Vagina (tissue), 2 donors: ENCODE measurements at regions not wholly inside any gene's neighbourhood (a gene's known extent, or its start where the extent isn't known, plus 50 kb on each side); places are given as distances from the start of the nearest gene placed in this dataset.
"Not testable (repeated sequence)": the region's sequence is repeated elsewhere in the genome, so short reads cannot be mapped to it uniquely, and the experiment has no call there.

Experiments
- DNase-seq, 2 donors: peaks; one replicate each; pipeline ENCODE4 v3.0.0-alpha.2; 2017; ENCODE audit errors: extremely low spot score in 2 of 2
- H3K27ac ChIP-seq: fragments of 200-600 bp; sonication (generic); one replicate; pipeline ENCODE4 v1.5.1; 2019
- H3K27me3 ChIP-seq: fragments of 200-600 bp; sonication (generic); one replicate; pipeline ENCODE4 v1.5.1; 2019
- H3K36me3 ChIP-seq, 2 donors: fragments of 200-600 bp; sonication (generic); one replicate each; pipeline ENCODE4 v1.5.1; 2017 to 2019
- H3K4me1 ChIP-seq: fragments of 200-600 bp; sonication (generic); one replicate; pipeline ENCODE4 v1.5.1; 2019
- H3K4me3 ChIP-seq, 2 donors: fragments of 200-600 bp; sonication (generic); 1 replicate in 1 of 2; 2 replicates in 1 of 2; pipeline ENCODE4 v1.5.1; 2016 to 2019
- H3K9me3 ChIP-seq: fragments of 200-600 bp; sonication (generic); one replicate; pipeline ENCODE4 v1.5.1; 2019
- CTCF ChIP-seq, 3 experiments: fragments of 450-650 bp in 2 of 3; fragments of 200-600 bp in 1 of 3; sonication (generic) in 1 of 3; IDR thresholded peaks; one replicate each; pipeline ENCODE4 v1.5.1; 2017 to 2019; ENCODE audit warnings: antibody characterized with exemption in 3 of 3, mild to moderate bottlenecking in 2 of 3, moderate library complexity in 2 of 3
- POLR2A ChIP-seq, 2 donors: fragments of 450-650 bp; IDR thresholded peaks; one replicate each; pipeline ENCODE4 v1.6.1; 2017; ENCODE audit warnings: antibody characterized with exemption in 2 of 2, mild to moderate bottlenecking in 2 of 2, moderate library complexity in 2 of 2
- POLR2AphosphoS5 ChIP-seq, 2 donors: sonication (generic); formaldehyde crosslinking; IDR thresholded peaks; one replicate each; pipeline ENCODE4 v1.9.0; 2017; ENCODE audit warnings: antibody characterized with exemption in 2 of 2, mild to moderate bottlenecking in 2 of 2, low read depth in 1 of 2; ENCODE audit not compliant: insufficient read depth in 1 of 2
- intact Hi-C: fragments of 100-400 bp; cut with DNase I; formaldehyde crosslinking; loops from one replicate; pipeline ENCODE4 v1.15.1; 2023

- no peak for DNase-seq
- H3K27me3 ChIP-seq = no peaks in the 10 kb centered on the region
- no peak overlapping the region for H3K4me3 ChIP-seq
- H3K4me1 ChIP-seq = no peaks in the 10 kb centered on the region
- TF ChIP-seq POLR2A (IDR thresholded peaks at IDR 0.05) (no peak), POLR2AphosphoS5 (IDR thresholded peaks at IDR 0.05; ENCODE audit: insufficient read depth in 1 of 2, low read depth in 1 of 2) (no peak), CTCF (IDR thresholded peaks at IDR 0.05) (no peak)
- intact Hi-C loops = no loop called here
- no peak overlapping the region for H3K27ac ChIP-seq
- H3K36me3 ChIP-seq = no peaks in the 10 kb centered on the region
- H3K9me3 ChIP-seq = no peaks in the 10 kb centered on the region
Observed at GRCh38 chr10:64785816-64786215, 1264.6 kb downstream of the REEP3 start.

GRCh38 chr10:64786989-64787388 is 1265.8 kb downstream of the REEP3 start:
- no peak for DNase-seq
- intact Hi-C loops = no loop called here
- no peak overlapping the region for H3K27ac ChIP-seq

GRCh38 chr10:64795847-64796246 is 1274.6 kb downstream of the REEP3 start:
- no peak for DNase-seq
- Histone ChIP-seq H3K4me3 (no peak overlapping the region), H3K27ac (no peak overlapping the region), H3K9me3 (no peaks in the 10 kb centered on the region), H3K36me3 (no peaks in the 10 kb centered on the region), H3K27me3 (no peaks in the 10 kb centered on the region), H3K4me1 (no peaks in the 10 kb centered on the region)
- TF ChIP-seq POLR2A (IDR thresholded peaks at IDR 0.05) (no peak), CTCF (IDR thresholded peaks at IDR 0.05) (no peak), POLR2AphosphoS5 (IDR thresholded peaks at IDR 0.05; ENCODE audit: insufficient read depth in 1 of 2, low read depth in 1 of 2) (no peak)
- intact Hi-C loops = no loop called here

More at GRCh38 chr10:64786989-64787388, 1265.8 kb downstream of the REEP3 start:
- no peaks in the 10 kb centered on the region for H3K4me1 ChIP-seq
- no peaks in the 10 kb centered on the region for H3K36me3 ChIP-seq
- no peaks in the 10 kb centered on the region for H3K27me3 ChIP-seq
- no peaks in the 10 kb centered on the region for H3K9me3 ChIP-seq
- H3K4me3 ChIP-seq = no peak overlapping the region
- TF ChIP-seq POLR2AphosphoS5 (IDR thresholded peaks at IDR 0.05; ENCODE audit: insufficient read depth in 1 of 2, low read depth in 1 of 2) (no peak), POLR2A (IDR thresholded peaks at IDR 0.05) (no peak), CTCF (IDR thresholded peaks at IDR 0.05) (no peak)

GRCh38 chr10:64798297-64798696 is 1277.1 kb downstream of the REEP3 start:
- Histone ChIP-seq H3K36me3 (no peaks in the 10 kb centered on the region), H3K27me3 (no peaks in the 10 kb centered on the region), H3K9me3 (no peaks in the 10 kb centered on the region), H3K4me3 (no peak overlapping the region), H3K27ac (no peak overlapping the region), H3K4me1 (no peaks in the 10 kb centered on the region)
- DNase-seq = no peak
- TF ChIP-seq POLR2AphosphoS5 (IDR thresholded peaks at IDR 0.05; ENCODE audit: insufficient read depth in 1 of 2, low read depth in 1 of 2) (no peak), POLR2A (IDR thresholded peaks at IDR 0.05) (no peak), CTCF (IDR thresholded peaks at IDR 0.05) (no peak)
- intact Hi-C loops = no loop called here

GRCh38 chr10:64808233-64808632 is 1287.0 kb downstream of the REEP3 start:
- H3K27me3 ChIP-seq, DNase-seq, H3K9me3 ChIP-seq, H3K27ac ChIP-seq, intact Hi-C loops, H3K36me3 ChIP-seq, H3K4me3 ChIP-seq, H3K4me1 ChIP-seq: not testable (repeated sequence)

- H3K4me3 ChIP-seq, H3K27me3 ChIP-seq, intact Hi-C loops, H3K4me1 ChIP-seq, H3K9me3 ChIP-seq, H3K27ac ChIP-seq, DNase-seq, H3K36me3 ChIP-seq: not testable (repeated sequence)
Observed at GRCh38 chr10:64810046-64810445, 1288.8 kb downstream of the REEP3 start.
